MV-4-11 (cell line): ENCODE measurements at regions not wholly inside any gene's neighbourhood (a gene's known extent, or its start where the extent isn't known, plus 50 kb on each side); places are given as distances from the start of the nearest gene placed in this dataset.
A peak's percentile ranks its signal among the peaks of the same experiment; 100 is the strongest.
"Not testable (repeated sequence)": the region's sequence is repeated elsewhere in the genome, so short reads cannot be mapped to it uniquely, and the experiment has no call there.

ENCODE experiments used
- DNase-seq: peaks from one replicate; lab custom pipeline; 2025; lab: John Stamatoyannopoulos, UW

GRCh38 chr6:90372450-90372849, 75.8 kb upstream of the BACH2 start:
- DNase-seq: no peak

DNA sequence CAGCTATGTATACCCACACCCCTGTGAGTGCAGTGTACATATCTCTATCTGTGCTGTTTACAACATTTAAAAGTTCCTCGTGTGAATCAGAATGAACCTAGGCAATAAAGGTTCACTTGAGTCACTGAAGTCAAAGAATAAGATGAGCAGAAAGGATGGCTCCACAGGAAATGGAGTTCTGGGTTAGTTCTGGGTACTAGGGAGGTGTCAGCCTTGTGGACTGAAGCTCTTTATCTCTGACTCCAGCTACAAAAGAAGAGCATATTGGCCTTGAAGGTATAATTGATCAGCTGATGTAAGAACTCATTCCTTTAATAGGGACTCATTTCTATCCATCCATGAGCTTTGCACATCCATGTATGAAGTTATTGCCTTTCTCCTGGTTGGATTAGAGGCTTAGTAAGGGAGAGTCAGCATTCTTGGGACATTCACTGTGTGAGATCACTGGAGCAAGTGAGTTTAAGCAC, 73.9 kb upstream of the BACH2 start:
- no peak for DNase-seq

DNA sequence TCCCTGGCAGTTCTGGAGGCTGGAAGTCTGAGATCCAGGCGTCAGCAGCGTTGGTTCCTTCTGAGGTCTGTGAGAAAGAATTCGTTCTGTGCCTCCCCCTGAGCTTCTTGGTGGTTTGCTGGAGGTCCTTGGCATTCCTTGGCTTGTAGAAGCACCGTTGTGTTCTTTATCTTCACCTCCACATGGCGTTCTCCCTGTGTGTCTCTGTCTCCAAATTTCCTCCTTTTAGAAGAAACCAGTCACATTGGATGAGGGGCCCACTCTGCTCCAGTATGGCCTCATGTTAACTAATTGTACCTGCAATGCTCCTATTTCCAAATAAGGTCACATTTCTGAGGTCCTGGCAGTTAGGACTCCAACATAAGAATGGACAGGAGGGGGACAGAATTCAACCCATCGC, 73.0 kb upstream of the BACH2 start:
- no peak for DNase-seq

GRCh38 chr6:90369024-90369519, 72.4 kb upstream of the BACH2 start:
- DNase-seq: peak; percentile 97

DNA sequence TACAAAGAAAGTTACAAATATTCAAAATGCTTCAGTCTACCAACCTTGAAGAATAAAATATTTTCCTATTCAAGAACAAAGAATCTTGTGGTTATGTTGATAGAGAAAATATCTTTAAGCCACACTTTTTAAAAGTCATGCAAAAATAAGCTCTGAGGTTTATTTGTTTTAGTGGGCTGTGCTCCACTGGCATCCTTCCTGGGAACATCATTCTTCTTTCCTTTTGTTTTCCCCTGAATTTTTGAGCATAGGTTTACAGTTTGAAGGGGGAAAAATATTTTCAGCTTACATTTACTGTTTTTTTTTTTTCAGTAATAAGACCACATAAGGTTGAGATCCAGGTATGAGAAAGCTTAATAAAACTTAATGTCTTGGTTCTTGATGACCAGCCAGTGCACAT, 72.0 kb upstream of the BACH2 start:
- DNase-seq: no peak

GRCh38 chr6:90368001-90368400, 71.4 kb upstream of the BACH2 start:
- no peak for DNase-seq

- no peak for DNase-seq
These were observed 69.0 kb upstream of the BACH2 start for GRCh38 chr6:90365565-90366219.

GRCh38 chr6:90365002-90365401, 68.4 kb upstream of the BACH2 start:
- no peak for DNase-seq

DNA sequence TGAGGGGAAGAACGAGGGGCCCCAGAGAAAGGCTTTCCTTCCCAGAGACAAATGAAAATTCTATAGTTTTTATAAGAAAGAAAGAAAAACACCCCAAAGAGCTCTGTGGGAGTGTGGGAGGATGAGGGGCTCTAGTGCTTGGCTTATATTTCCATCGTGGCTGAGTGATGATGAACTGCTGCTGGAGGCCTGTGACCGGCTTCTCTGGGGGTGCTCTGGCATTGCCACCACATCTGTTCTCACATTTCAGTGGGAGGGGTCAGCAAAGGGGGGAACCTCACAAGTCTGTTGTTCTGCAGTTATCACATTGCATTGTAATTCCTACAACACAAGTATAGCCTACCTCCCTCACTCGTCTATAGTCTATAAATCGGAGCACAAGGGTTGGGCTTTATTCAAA, 67.6 kb upstream of the BACH2 start:
- DNase-seq: no peak

DNA sequence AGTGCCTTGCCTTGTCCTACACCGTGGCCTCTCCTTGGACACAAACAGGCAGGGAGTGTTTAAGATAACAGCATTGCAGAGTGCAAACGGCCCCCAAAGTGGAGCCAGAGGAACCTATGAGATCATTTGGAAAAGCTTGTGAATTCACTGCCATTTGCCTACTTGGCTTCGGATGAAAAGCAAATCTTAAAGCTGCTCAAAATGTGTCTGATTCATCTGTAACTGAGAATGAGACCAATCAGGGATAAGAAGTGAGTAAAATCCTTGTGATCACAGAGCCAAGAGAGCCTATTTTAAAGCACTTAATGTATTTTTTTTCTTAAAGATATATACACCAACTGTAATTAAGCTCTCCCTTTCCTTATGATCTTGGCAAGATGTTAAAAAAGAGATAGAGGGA, 65.7 kb upstream of the BACH2 start:
- DNase-seq: no peak

GRCh38 chr6:90361174-90361573, 64.5 kb upstream of the BACH2 start:
- DNase-seq: no peak

GRCh38 chr6:90358036-90358770, 61.6 kb upstream of the BACH2 start:
- not testable (repeated sequence) for DNase-seq

DNA sequence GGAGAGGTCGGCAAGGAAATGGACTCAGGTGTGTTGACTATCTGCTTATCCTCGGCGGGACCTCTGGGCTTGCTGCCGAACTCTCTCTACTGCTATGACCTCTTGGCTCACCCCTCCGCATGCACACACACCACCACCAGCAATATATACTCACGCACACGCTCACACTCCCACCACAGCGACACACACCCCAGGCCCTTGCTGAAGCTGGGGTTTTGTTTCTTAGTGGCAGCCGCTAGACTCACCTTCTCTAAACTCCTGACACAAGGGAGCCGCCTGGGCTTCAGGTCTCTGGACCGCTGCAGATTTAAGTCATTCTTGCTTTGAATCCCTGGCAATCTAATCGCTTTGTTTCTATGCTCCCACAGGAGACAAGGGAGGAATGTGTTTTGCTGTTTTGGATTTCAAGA, 59.4 kb upstream of the BACH2 start:
- no peak for DNase-seq

DNA sequence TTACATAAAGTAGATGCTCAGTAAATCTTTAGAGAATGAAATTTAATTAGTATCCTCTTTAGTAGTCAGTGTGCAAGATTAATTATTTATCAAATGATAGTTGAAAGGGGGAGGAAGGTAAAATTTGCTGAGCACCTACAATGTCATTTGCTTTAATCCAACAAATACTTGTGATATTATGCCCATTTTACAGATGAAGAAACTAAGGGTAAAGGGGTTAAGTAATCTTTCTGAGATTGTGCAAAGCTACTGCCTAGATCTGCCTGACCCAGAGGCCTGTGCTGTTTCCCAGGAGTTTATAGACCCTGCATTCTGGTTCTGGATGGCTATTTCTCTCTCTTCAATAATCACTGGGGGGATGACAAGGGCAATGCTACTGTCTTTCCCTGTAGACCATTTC, 58.3 kb upstream of the BACH2 start:
- DNase-seq: no peak

DNA sequence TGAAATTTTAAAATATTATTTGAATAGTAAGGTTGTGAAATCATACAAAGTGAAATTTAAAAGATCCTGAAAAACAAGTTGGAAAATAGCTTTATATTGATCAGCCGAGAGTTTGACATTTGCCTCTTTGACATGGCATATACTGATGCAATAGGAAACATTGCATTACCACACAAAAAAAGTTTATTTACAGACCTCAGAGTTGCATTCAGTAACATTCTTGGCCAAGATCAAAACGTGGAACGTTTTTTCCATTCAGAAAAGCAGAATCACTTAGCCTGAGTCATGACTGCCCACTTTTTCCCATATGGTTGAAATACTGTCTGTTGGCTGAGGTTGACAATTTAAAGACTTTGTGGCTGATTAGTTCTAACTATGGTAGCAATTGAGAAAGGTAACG, 55.1 kb upstream of the BACH2 start:
- DNase-seq: peak; percentile 74

DNA sequence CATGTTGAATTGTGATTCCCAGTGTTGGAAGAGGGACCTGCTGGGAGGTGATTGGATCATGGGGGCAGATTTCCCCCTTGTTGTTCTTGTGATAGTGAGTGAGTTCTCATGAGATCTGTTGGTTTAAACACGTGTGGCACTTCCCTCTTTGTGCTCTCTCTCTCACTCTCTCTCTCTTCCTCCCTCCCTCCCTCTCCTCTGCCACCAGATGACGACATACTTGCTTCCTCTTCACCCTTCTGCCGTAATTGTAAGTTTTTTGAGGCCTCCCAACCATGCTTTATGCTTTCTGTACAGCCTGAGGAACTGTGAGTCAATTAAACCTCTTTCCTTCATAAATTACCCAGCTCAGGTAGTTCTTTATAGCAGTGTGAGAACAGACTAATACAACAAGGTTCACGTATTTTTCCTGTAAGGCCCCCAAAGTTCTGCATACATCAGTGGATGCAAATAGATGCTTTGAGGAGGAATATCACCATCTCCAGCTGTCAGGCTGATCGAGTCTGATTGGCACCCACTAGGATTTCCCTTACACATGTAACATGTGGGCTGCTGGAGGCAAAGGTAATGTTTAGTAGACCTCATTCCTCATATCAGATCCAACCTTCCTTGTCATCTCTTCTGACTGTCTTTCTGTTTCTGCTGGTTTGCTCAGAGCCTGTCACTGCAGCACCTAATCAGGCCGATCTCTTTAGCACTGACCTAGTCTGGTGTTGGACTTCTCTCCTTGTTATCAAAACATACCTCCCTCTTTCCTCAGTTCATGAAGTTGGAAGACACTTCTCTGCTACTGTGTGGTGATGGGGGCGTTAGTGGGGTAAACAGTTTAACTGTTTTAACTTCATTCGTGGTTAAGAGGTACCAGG, 54.3 kb upstream of the BACH2 start:
- peak; percentile 94 for DNase-seq

GRCh38 chr6:90347411-90347851, 50.8 kb upstream of the BACH2 start:
- peak; percentile 25 for DNase-seq

DNA sequence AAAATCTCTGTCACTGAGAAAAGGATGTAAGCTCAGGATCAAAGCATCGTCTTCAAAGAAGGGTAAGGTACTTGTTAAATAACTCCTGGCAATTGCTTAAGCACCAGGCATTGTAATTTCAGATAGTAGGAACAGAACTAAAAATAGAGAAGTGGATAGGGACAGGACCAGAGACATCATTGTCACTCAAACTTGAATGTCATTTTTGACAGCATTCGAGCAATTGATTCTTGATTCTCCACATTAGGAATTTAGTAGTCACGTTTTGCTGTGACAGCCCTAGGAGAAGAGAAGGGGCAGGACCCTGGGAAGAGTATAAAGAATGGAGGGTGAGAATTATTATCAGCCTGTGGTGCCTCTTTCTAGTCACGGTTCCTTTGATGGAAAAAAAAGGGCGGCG, 50.1 kb upstream of the BACH2 start:
- no peak for DNase-seq
